ENCODE measurements at regions not wholly inside any gene's neighbourhood (a gene's known extent, or its start where the extent isn't known, plus 50 kb on each side); places are given as distances from the start of the nearest gene placed in this dataset.

- TF ChIP-seq FOXM1 (IDR thresholded peaks at IDR 0.05; ENCODE audit: borderline replicate concordance), result no peak
- no peak for TF ChIP-seq CTBP1 (IDR thresholded peaks at IDR 0.05; ENCODE audit: borderline replicate concordance)
- TF ChIP-seq ELF4 (IDR thresholded peaks at IDR 0.05), result no peak
Observed at GRCh38 chr4:79257953-79258613, 67.8 kb downstream of the NAA11 start.
